ENCODE measurements at regions not wholly inside any gene's neighbourhood (a gene's known extent, or its start where the extent isn't known, plus 50 kb on each side); places are given as distances from the start of the nearest gene placed in this dataset.

DNA sequence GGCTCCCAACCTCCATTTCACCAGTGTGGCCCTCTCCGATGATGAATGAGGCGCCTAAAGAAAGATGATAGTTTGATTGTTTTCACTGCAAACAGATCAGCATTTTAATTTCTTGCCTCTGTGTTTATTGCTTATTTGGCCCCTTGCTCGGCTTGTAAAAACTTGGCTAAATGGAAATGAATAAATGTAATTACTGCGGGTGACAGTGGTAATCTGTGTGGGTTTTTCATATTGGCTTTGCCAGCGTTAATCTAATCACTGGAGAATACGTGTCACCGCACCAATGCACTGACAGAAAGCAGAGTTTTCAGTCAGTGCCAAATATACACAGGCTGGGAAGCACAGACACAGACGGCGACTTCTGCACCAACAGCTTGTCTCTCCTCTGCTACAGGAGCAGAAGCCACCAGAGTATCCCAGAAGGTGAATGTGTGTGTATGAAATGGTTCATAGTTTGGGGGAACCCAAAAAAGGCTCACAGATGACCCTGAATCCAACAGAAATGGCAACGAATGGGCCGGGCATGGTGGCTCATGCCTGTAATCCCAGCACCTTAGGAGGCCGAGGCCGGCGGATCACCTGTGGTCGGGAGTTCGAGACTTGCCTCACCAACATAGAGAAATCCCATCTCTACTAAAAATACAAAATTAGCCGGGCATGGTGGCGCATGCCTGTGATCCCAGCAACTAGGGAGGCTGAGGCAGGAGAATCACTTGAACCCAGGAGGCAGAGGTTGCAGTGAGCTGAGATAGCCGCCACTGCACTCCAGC, 534.0 kb downstream of the PKHD1 start:
- TF ChIP-seq POLR2AphosphoS5 (IDR thresholded peaks at IDR 0.05) (no peak), POLR2A (IDR thresholded peaks at IDR 0.05) (no peak)
- TF ChIP-seq, protein P1, sequence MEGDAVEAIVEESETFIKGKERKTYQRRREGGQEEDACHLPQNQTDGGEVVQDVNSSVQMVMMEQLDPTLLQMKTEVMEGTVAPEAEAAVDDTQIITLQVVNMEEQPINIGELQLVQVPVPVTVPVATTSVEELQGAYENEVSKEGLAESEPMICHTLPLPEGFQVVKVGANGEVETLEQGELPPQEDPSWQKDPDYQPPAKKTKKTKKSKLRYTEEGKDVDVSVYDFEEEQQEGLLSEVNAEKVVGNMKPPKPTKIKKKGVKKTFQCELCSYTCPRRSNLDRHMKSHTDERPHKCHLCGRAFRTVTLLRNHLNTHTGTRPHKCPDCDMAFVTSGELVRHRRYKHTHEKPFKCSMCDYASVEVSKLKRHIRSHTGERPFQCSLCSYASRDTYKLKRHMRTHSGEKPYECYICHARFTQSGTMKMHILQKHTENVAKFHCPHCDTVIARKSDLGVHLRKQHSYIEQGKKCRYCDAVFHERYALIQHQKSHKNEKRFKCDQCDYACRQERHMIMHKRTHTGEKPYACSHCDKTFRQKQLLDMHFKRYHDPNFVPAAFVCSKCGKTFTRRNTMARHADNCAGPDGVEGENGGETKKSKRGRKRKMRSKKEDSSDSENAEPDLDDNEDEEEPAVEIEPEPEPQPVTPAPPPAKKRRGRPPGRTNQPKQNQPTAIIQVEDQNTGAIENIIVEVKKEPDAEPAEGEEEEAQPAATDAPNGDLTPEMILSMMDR (IDR thresholded peaks at IDR 0.05), result no peak

All from prostate gland (tissue), 2 donors.